ENCODE measurements at regions not wholly inside any gene's neighbourhood (a gene's known extent, or its start where the extent isn't known, plus 50 kb on each side); places are given as distances from the start of the nearest gene placed in this dataset.

DNA sequence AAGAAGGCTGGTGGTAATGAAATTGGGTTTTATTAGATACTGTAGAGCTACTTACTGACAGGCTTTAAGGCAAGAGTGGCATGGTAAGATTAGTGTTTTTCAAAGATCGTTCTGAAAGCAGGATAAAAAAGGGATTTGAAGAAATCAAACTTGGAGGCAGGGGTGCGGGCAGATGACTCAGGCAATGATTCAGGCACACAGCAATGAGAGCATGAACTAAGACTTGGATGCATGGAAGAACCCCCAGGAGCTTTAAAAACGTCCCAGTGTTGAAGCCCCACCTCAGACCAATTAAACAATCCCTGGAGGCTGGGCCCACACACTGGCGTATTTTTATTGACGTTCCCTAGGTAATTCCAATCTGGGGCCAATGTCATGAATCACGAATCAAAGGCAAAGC lies 102.5 kb downstream of the SREK1 start:
- TF ChIP-seq, protein P1, sequence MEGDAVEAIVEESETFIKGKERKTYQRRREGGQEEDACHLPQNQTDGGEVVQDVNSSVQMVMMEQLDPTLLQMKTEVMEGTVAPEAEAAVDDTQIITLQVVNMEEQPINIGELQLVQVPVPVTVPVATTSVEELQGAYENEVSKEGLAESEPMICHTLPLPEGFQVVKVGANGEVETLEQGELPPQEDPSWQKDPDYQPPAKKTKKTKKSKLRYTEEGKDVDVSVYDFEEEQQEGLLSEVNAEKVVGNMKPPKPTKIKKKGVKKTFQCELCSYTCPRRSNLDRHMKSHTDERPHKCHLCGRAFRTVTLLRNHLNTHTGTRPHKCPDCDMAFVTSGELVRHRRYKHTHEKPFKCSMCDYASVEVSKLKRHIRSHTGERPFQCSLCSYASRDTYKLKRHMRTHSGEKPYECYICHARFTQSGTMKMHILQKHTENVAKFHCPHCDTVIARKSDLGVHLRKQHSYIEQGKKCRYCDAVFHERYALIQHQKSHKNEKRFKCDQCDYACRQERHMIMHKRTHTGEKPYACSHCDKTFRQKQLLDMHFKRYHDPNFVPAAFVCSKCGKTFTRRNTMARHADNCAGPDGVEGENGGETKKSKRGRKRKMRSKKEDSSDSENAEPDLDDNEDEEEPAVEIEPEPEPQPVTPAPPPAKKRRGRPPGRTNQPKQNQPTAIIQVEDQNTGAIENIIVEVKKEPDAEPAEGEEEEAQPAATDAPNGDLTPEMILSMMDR (conservative IDR thresholded peaks at IDR 0.05; ENCODE audit: low read depth, low read length) = no peak
- TF ChIP-seq EZH2 (IDR thresholded peaks at IDR 0.05; ENCODE audit: borderline replicate concordance, low read depth, low read length, poor library complexity, severe bottlenecking) = no peak
